IMR-90 (cell line): ENCODE measurements at regions not wholly inside any gene's neighbourhood (a gene's known extent, or its start where the extent isn't known, plus 50 kb on each side); places are given as distances from the start of the nearest gene placed in this dataset.

ENCODE experiments used
- ATAC-seq: fragments of 200-7000 bp; cut with Tn5 transposase; 2 replicates; pipeline ENCODE4 v1.9.1; 2020; ENCODE audit warnings: low read depth, mild to moderate bottlenecking, moderate library complexity
- BruUV-seq: library from RNA; stranded (reverse); fragments of 400-500 nt; replicated peaks from 2 replicates; lab custom pipeline; 2021; lab: Mats Ljungman, UMichigan
- CTCF ChIA-PET: fragments of 300-600 bp; formaldehyde crosslinking; extraction: SDS; loops from one replicate; lab custom pipeline; 2021; ENCODE audit warnings: antibody characterized with exemption; lab: Yijun Ruan, JAX
- POLR2A ChIA-PET: fragments of 300-600 bp; sonication (Branson Sonifier 250); formaldehyde crosslinking; loops from one replicate; lab custom pipeline; 2022; ENCODE audit warnings: antibody characterized with exemption; ENCODE audit not compliant: unreplicated experiment; lab: Charles Lee
- DNase-seq: peaks from one replicate; pipeline ENCODE4 v3.0.0; 2013
- H2AFZ ChIP-seq: replicated peaks from 2 replicates; pipeline ENCODE3; 2013; ENCODE audit warnings: low read length, mild to moderate bottlenecking; ENCODE audit not compliant: poor library complexity
- H2AK5ac ChIP-seq: 2 replicates; pipeline ENCODE4 v1.6.1; 2013; ENCODE audit warnings: low read depth, low read length, inconsistent platforms
- H2AK9ac ChIP-seq: replicated peaks from 2 replicates; pipeline ENCODE3; 2013; ENCODE audit warnings: mild to moderate bottlenecking, low read depth, low read length, moderate library complexity; ENCODE audit not compliant: poor library complexity
- H2BK120ac ChIP-seq: 2 replicates; pipeline ENCODE4 v1.6.1; 2013; ENCODE audit warnings: low read depth, low read length, inconsistent platforms
- H2BK15ac ChIP-seq: 3 replicates; pipeline ENCODE4 v1.6.1; 2013; ENCODE audit warnings: low read depth, low read length, inconsistent platforms
- H2BK20ac ChIP-seq: 2 replicates; pipeline ENCODE4 v1.6.1; 2013; ENCODE audit warnings: low read depth, mild to moderate bottlenecking, inconsistent platforms, low read length, moderate library complexity
- H2BK5ac ChIP-seq: 2 replicates; pipeline ENCODE4 v1.6.1; 2013; ENCODE audit warnings: mild to moderate bottlenecking, low read depth, low read length, inconsistent platforms; ENCODE audit not compliant: poor library complexity, severe bottlenecking
- H3K14ac ChIP-seq: replicated peaks from 2 replicates; pipeline ENCODE4 v1.6.1; 2013; ENCODE audit warnings: low read depth, low read length, inconsistent platforms
- H3K18ac ChIP-seq: 2 replicates; pipeline ENCODE4 v1.6.1; 2013; ENCODE audit warnings: low read depth, low read length, control low read depth
- H3K23ac ChIP-seq: 2 replicates; pipeline ENCODE4 v1.6.1; 2013; ENCODE audit warnings: low read depth, low read length, inconsistent platforms
- H3K27ac ChIP-seq: 2 replicates; pipeline ENCODE4 v1.5.1; 2013; ENCODE audit warnings: mild to moderate bottlenecking, control low read depth, low read length; ENCODE audit not compliant: insufficient read depth
- H3K27me3 ChIP-seq: 2 replicates; pipeline ENCODE4 v1.6.1; 2013; ENCODE audit warnings: low read length; ENCODE audit not compliant: control insufficient read depth, insufficient read depth
- H3K36me3 ChIP-seq: 2 replicates; pipeline ENCODE4 v1.6.1; 2013; ENCODE audit warnings: low read length, mixed read lengths; ENCODE audit not compliant: control insufficient read depth, insufficient read depth
- H3K4ac ChIP-seq: 2 replicates; pipeline ENCODE4 v1.6.1; 2013; ENCODE audit warnings: low read depth, low read length, inconsistent platforms
- H3K4me1 ChIP-seq: 2 replicates; pipeline ENCODE4 v1.6.1; 2013; ENCODE audit warnings: low read length, mixed read lengths; ENCODE audit not compliant: control insufficient read depth, insufficient read depth
- H3K4me2 ChIP-seq: 2 replicates; pipeline ENCODE4 v1.6.1; 2013; ENCODE audit warnings: low read depth, mild to moderate bottlenecking, control low read depth, low read length, moderate library complexity
- H3K4me3 ChIP-seq: 2 replicates; pipeline ENCODE4 v1.5.1; 2013; ENCODE audit warnings: low read depth, mild to moderate bottlenecking, control low read depth, low read length, moderate library complexity; ENCODE audit not compliant: insufficient read depth
- H3K56ac ChIP-seq: 2 replicates; pipeline ENCODE4 v1.6.1; 2013; ENCODE audit warnings: low read length, inconsistent platforms; ENCODE audit not compliant: insufficient read depth; ENCODE audit errors: extremely low read depth
- H3K79me1 ChIP-seq, 2 experiments: 2 replicates each; pipeline ENCODE4 v1.6.1; 2013; ENCODE audit warnings: low read length in 2 of 2, inconsistent platforms in 1 of 2, low read depth in 1 of 2
- H3K9ac ChIP-seq: 2 replicates; pipeline ENCODE4 v1.6.1; 2013; ENCODE audit warnings: low read depth, low read length, control low read depth
- H3K9me1 ChIP-seq: 2 replicates; pipeline ENCODE4 v1.6.1; 2013; ENCODE audit warnings: low read length, inconsistent platforms; ENCODE audit not compliant: insufficient read depth
- H3K9me3 ChIP-seq: 2 replicates; pipeline ENCODE4 v1.6.1; 2013; ENCODE audit warnings: low read length; ENCODE audit not compliant: control insufficient read depth, insufficient read depth
- H4K20me1 ChIP-seq: 2 replicates; pipeline ENCODE4 v1.6.1; 2013; ENCODE audit warnings: low read length, inconsistent platforms; ENCODE audit not compliant: insufficient read depth
- H4K5ac ChIP-seq: 2 replicates; pipeline ENCODE4 v1.6.1; 2013; ENCODE audit warnings: mild to moderate bottlenecking, low read depth, low read length, control low read depth
- H4K8ac ChIP-seq, 2 experiments: 2 replicates each; pipeline ENCODE4 v1.6.1; 2013; ENCODE audit warnings: low read depth in 2 of 2, low read length in 2 of 2, control low read depth in 1 of 2, inconsistent platforms in 1 of 2
- H4K91ac ChIP-seq: 2 replicates; pipeline ENCODE4 v1.6.1; 2013; ENCODE audit warnings: low read depth, low read length, inconsistent platforms; ENCODE audit not compliant: insufficient read depth
- CHD1 ChIP-seq: IDR thresholded peaks from 2 replicates; pipeline ENCODE4 v1.6.1; 2012; ENCODE audit warnings: low read depth, low read length, improper control_type of control experiment
- FOS ChIP-seq: fragments of 150-350 bp; IDR thresholded peaks from 2 replicates; pipeline ENCODE4 v1.6.1; 2016; ENCODE audit warnings: low read depth, low read length
- MAZ ChIP-seq: IDR thresholded peaks from 2 replicates; pipeline ENCODE4 v1.6.1; 2012; ENCODE audit warnings: low read depth, mild to moderate bottlenecking, low read length, improper control_type of control experiment, moderate library complexity, borderline replicate concordance
- MXI1 ChIP-seq: IDR thresholded peaks from 2 replicates; pipeline ENCODE4 v1.6.1; 2012; ENCODE audit warnings: low read depth, mild to moderate bottlenecking, low read length, moderate library complexity, borderline replicate concordance
- NFE2L2 ChIP-seq: fragments of 150-350 bp; IDR thresholded peaks from 2 replicates; pipeline ENCODE4 v1.6.1; 2016; ENCODE audit warnings: low read depth, mild to moderate bottlenecking, low read length
- POLR2A ChIP-seq: IDR thresholded peaks from 2 replicates; pipeline ENCODE4 v1.6.1; 2012; ENCODE audit warnings: mild to moderate bottlenecking, low read depth, low read length
- RCOR1 ChIP-seq: IDR thresholded peaks from 2 replicates; pipeline ENCODE4 v1.6.1; 2012; ENCODE audit warnings: mild to moderate bottlenecking, low read length, improper control_type of control experiment; ENCODE audit not compliant: insufficient replicate concordance
- WGBS, 2 experiments: methylation state at CpG; one replicate each; pipeline versions ENCODE4 v1.1.5 to v1.1.7; 2013; ENCODE audit warnings: missing lambda C conversion rate in 2 of 2; ENCODE audit not compliant: insufficient read length in 1 of 2; ENCODE audit errors: extremely low coverage in 2 of 2; 5-methylcytosine and 5-hydroxymethylcytosine counted together
- dilution Hi-C: fragments of 300-500 bp; cut with HindIII; formaldehyde crosslinking; loops from one replicate; pipeline ENCODE4 v1.14.3; 2018; ENCODE audit warnings: low sequenced_read_pairs; ENCODE audit not compliant: unreplicated experiment
- in situ Hi-C: fragments of 300-500 bp; cut with MboI; formaldehyde crosslinking; loops from 3 replicates; pipeline ENCODE4 v1.14.3; 2019; ENCODE audit warnings: low sequenced_read_pairs, inconsistent platforms, mixed read lengths
- intact Hi-C: fragments of 100-400 bp; cut with micrococcal nuclease; formaldehyde crosslinking; loops from 2 replicates; pipeline ENCODE4 v1.10.0; 2022
- TF ChIP-seq, protein P1 (sequence below): conservative IDR thresholded peaks from 2 replicates; pipeline ENCODE4 v1.5.1; 2012; ENCODE audit warnings: mild to moderate bottlenecking, low read depth, low read length, improper control_type of control experiment
- TF ChIP-seq, protein P2 (sequence below): fragments of 150-350 bp; IDR thresholded peaks from 2 replicates; pipeline ENCODE4 v1.6.1; 2016; ENCODE audit warnings: low read depth, mild to moderate bottlenecking, low read length, moderate library complexity, borderline replicate concordance

DNA sequence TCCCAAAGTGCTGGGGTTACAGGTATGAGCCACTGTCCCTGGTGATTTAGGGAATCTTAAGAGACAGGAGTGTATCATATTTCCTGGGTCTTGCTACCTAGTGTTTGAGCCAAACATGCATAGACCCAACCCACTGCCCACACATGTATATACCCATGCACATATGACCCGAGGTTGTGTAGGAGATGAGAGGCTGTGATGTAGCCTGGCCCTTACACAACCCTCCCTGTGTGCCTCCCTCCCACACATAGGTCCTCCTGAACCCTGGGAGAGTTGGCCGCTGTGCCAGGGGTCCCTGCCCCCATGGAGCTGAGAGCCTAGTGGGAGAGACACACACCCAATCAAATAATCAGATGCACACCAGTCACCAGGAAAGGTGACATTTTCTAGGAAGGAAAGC is 365.9 kb downstream of the ZNF536 start:
- Histone ChIP-seq H3K9ac (no peak overlapping the region), H2BK120ac (no peak overlapping the region), H2BK5ac (no peak overlapping the region), H3K27ac (no peak overlapping the region), H4K91ac (no peak overlapping the region), H3K4me2 (no peak overlapping the region), H3K27me3 (no peaks in the 10 kb centered on the region), H2AK9ac (no peak overlapping the region), H3K23ac (no peak overlapping the region), H3K14ac (no peak overlapping the region), H4K5ac (no peak overlapping the region), H3K56ac (no peak overlapping the region), H2BK20ac (no peak overlapping the region), H4K8ac (no peak overlapping the region), H2AK5ac (no peak overlapping the region), H2AFZ (no peak overlapping the region), H3K4me3 (no peak overlapping the region), H3K9me3 (no peaks in the 10 kb centered on the region), H4K20me1 (no peaks in the 10 kb centered on the region), H3K4me1 (no peaks in the 10 kb centered on the region), H3K79me1 (no peaks in the 10 kb centered on the region), H3K18ac (no peak overlapping the region), H2BK15ac (no peak overlapping the region), H3K4ac (no peak overlapping the region), H3K9me1 (no peaks in the 10 kb centered on the region), H3K36me3 (no peaks in the 10 kb centered on the region)
- in situ Hi-C loops (no loop called here), dilution Hi-C loops (no loop called here), intact Hi-C loops (no loop called here)
- CTCF ChIA-PET: no interaction called here
- DNase-seq: no peak
- POLR2A ChIA-PET: no interaction called here
- WGBS, 2 experiments: no CpG with 5 or more reads among the region's 2 CpGs
- no peak for ATAC-seq
- BruUV-seq: no TSS peak
- TF ChIP-seq, protein P1, sequence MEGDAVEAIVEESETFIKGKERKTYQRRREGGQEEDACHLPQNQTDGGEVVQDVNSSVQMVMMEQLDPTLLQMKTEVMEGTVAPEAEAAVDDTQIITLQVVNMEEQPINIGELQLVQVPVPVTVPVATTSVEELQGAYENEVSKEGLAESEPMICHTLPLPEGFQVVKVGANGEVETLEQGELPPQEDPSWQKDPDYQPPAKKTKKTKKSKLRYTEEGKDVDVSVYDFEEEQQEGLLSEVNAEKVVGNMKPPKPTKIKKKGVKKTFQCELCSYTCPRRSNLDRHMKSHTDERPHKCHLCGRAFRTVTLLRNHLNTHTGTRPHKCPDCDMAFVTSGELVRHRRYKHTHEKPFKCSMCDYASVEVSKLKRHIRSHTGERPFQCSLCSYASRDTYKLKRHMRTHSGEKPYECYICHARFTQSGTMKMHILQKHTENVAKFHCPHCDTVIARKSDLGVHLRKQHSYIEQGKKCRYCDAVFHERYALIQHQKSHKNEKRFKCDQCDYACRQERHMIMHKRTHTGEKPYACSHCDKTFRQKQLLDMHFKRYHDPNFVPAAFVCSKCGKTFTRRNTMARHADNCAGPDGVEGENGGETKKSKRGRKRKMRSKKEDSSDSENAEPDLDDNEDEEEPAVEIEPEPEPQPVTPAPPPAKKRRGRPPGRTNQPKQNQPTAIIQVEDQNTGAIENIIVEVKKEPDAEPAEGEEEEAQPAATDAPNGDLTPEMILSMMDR: no peak
- no peak for TF ChIP-seq NFE2L2
- no peak for TF ChIP-seq MXI1
- TF ChIP-seq FOS: no peak
- TF ChIP-seq RCOR1: no peak
- no peak for TF ChIP-seq POLR2A
- no peak for TF ChIP-seq MAZ
- no peak for TF ChIP-seq CHD1
- TF ChIP-seq, protein P2, sequence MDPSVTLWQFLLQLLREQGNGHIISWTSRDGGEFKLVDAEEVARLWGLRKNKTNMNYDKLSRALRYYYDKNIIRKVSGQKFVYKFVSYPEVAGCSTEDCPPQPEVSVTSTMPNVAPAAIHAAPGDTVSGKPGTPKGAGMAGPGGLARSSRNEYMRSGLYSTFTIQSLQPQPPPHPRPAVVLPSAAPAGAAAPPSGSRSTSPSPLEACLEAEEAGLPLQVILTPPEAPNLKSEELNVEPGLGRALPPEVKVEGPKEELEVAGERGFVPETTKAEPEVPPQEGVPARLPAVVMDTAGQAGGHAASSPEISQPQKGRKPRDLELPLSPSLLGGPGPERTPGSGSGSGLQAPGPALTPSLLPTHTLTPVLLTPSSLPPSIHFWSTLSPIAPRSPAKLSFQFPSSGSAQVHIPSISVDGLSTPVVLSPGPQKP: no peak
